GM12878 (cell line): ENCODE measurements at regions not wholly inside any gene's neighbourhood (a gene's known extent, or its start where the extent isn't known, plus 50 kb on each side); places are given as distances from the start of the nearest gene placed in this dataset.

Experiments
- ATAC-seq: fragments of 200-7000 bp; cut with Tn5 transposase; 3 replicates; pipeline ENCODE4 v1.9.1; 2020; ENCODE audit warnings: mild to moderate bottlenecking, moderate library complexity
- BruUV-seq: library from RNA; stranded (reverse); fragments of 400-500 nt; replicated peaks from 2 replicates; lab custom pipeline; 2021; lab: Mats Ljungman, UMichigan
- CTCF ChIA-PET: fragments of 300-600 bp; sonication (Branson Sonifier 250); formaldehyde crosslinking; extraction: SDS; loops from one replicate; lab custom pipeline; 2021; ENCODE audit warnings: inconsistent platforms; lab: Yijun Ruan, JAX
- POLR2A ChIA-PET: fragments of 350-600 bp; formaldehyde crosslinking; extraction: SDS; loops from one replicate; lab custom pipeline; 2021; ENCODE audit warnings: inconsistent platforms; lab: Charles Lee
- RAD21 ChIA-PET: fragments of 300-600 bp; sonication (Branson Sonifier 250); formaldehyde crosslinking; loops from one replicate; lab custom pipeline; 2023; ENCODE audit warnings: antibody characterized with exemption; ENCODE audit not compliant: unreplicated experiment; lab: Charles Lee
- SMC1A ChIA-PET: fragments of 300-600 bp; sonication (Branson Sonifier 250); formaldehyde crosslinking; loops from one replicate; lab custom pipeline; 2023; ENCODE audit not compliant: unreplicated experiment, uncharacterized antibody; lab: Charles Lee
- DNase-seq: peaks from one replicate; pipeline ENCODE4 v3.0.0-alpha.2; 2011; ENCODE audit warnings: low read depth, low spot score
- FAIRE-seq: peaks from 3 replicates; lab custom pipeline; 2011; peaks lifted over from hg19 to GRCh38; lab: Jason Lieb, UNC
- H2AFZ ChIP-seq: 2 replicates; pipeline ENCODE4 v1.6.0; 2011; ENCODE audit warnings: low read depth, low read length, control low read depth; ENCODE audit not compliant: control insufficient read depth
- H3K27ac ChIP-seq: 2 replicates; pipeline ENCODE4 v1.5.1; 2011; ENCODE audit warnings: control low read depth; ENCODE audit not compliant: control insufficient read depth, insufficient read depth
- H3K27me3 ChIP-seq, 2 experiments: replicated peaks in 1 of 2; 2 replicates each; pipeline versions ENCODE4 v1.6.0 to v1.6.1; 2011; ENCODE audit warnings: low read length in 1 of 2; ENCODE audit not compliant: control insufficient read depth in 2 of 2, insufficient read depth in 2 of 2
- H3K36me3 ChIP-seq, 2 experiments: 2 replicates each; pipeline ENCODE4 v1.5.1; 2011; ENCODE audit warnings: low read length in 1 of 2; ENCODE audit not compliant: control insufficient read depth in 2 of 2, insufficient read depth in 2 of 2
- H3K4me1 ChIP-seq: 2 replicates; pipeline ENCODE4 v1.6.1; 2011; ENCODE audit warnings: mild to moderate bottlenecking, low read length, moderate library complexity, mixed read lengths; ENCODE audit not compliant: control insufficient read depth, insufficient read depth
- H3K4me2 ChIP-seq: 2 replicates; pipeline ENCODE4 v1.6.0; 2011; ENCODE audit warnings: control low read depth; ENCODE audit not compliant: control insufficient read depth, insufficient read depth
- H3K4me3 ChIP-seq: fragments of 200-600 bp; sonication (generic); 2 replicates; pipeline ENCODE4 v1.5.1; 2016
- H3K79me2 ChIP-seq: 2 replicates; pipeline ENCODE4 v1.6.0; 2011; ENCODE audit warnings: low read length; ENCODE audit not compliant: control insufficient read depth, insufficient read depth
- H3K9ac ChIP-seq: 2 replicates; pipeline ENCODE4 v1.8.0; 2011; ENCODE audit warnings: low read length, control low read depth, mixed read lengths; ENCODE audit not compliant: control insufficient read depth, insufficient read depth
- H3K9me3 ChIP-seq: replicated peaks from 3 replicates; pipeline ENCODE4 v1.5.1; 2011; ENCODE audit warnings: mild to moderate bottlenecking, low read length; ENCODE audit not compliant: control insufficient read depth, insufficient read depth
- H4K20me1 ChIP-seq: 2 replicates; pipeline ENCODE4 v1.6.0; 2011; ENCODE audit not compliant: control insufficient read depth, insufficient read depth
- EGR1 ChIP-seq, 2 experiments: IDR thresholded peaks; 1 replicate in 1 of 2; 2 replicates in 1 of 2; pipeline ENCODE4 v1.6.1; 2011 to 2012; ENCODE audit warnings: low read depth in 2 of 2, low read length in 2 of 2, borderline replicate concordance in 1 of 2, mild to moderate bottlenecking in 1 of 2, moderate library complexity in 1 of 2
- GABPA ChIP-seq: IDR thresholded peaks from 2 replicates; pipeline ENCODE4 v1.6.1; 2014; ENCODE audit warnings: antibody characterized with exemption, low read depth, mild to moderate bottlenecking, inconsistent platforms
- IKZF2 ChIP-seq, 2 experiments: fragments of 450-650 bp; IDR thresholded peaks; 2 replicates each; pipeline ENCODE4 v1.6.1; 2017; ENCODE audit warnings: mild to moderate bottlenecking in 2 of 2, moderate library complexity in 2 of 2
- RAD51 ChIP-seq: fragments of 450-650 bp; IDR thresholded peaks from 2 replicates; pipeline ENCODE4 v1.6.1; 2016; ENCODE audit warnings: moderate library complexity, mild to moderate bottlenecking, inconsistent platforms
- RB1 ChIP-seq: fragments of 450-650 bp; formaldehyde crosslinking; IDR thresholded peaks from 2 replicates; pipeline ENCODE4 v1.6.1; 2017; ENCODE audit warnings: mild to moderate bottlenecking, borderline replicate concordance
- RELB ChIP-seq: fragments of 450-650 bp; IDR thresholded peaks from 2 replicates; pipeline ENCODE4 v1.6.1; 2017; ENCODE audit warnings: low read depth, mild to moderate bottlenecking, moderate library complexity
- STAT1 ChIP-seq: fragments of 450-650 bp; conservative IDR thresholded peaks from 2 replicates; pipeline ENCODE4 v1.6.1; 2014; ENCODE audit warnings: antibody characterized with exemption, mild to moderate bottlenecking
- YY1 ChIP-seq: IDR thresholded peaks from 2 replicates; pipeline ENCODE4 v1.6.1; 2011; ENCODE audit warnings: low read depth, mild to moderate bottlenecking, low read length
- ZBTB40 ChIP-seq: fragments of 450-650 bp; IDR thresholded peaks from 2 replicates; pipeline ENCODE4 v1.6.1; 2016; ENCODE audit warnings: mild to moderate bottlenecking, moderate library complexity, borderline replicate concordance
- ZNF622 ChIP-seq: fragments of 450-650 bp; IDR thresholded peaks from 2 replicates; pipeline ENCODE4 v1.6.1; 2017; ENCODE audit warnings: mild to moderate bottlenecking, inconsistent platforms
- WGBS: methylation state at CpG from one replicate; pipeline ENCODE4 v1.1.6; 2016; ENCODE audit warnings: low lambda C conversion rate; ENCODE audit not compliant: insufficient replicate concordance, insufficient coverage; ENCODE audit errors: missing lambda C conversion rate; 5-methylcytosine and 5-hydroxymethylcytosine counted together
- in situ Hi-C: fragments of 300-500 bp; cut with MboI; formaldehyde crosslinking; loops from 9 replicates; pipeline ENCODE4 v1.14.3; 2018; ENCODE audit warnings: mixed read lengths
- intact Hi-C: fragments of 100-400 bp; cut with micrococcal nuclease; formaldehyde crosslinking; loops from one replicate; pipeline ENCODE4 v1.14.2; 2022; ENCODE audit not compliant: unreplicated experiment
- TF ChIP-seq, protein P1 (sequence below): IDR thresholded peaks from 2 replicates; pipeline ENCODE4 v1.6.1; 2011; ENCODE audit warnings: low read depth, low read length, improper control_type of control experiment, borderline replicate concordance
- TF ChIP-seq, protein P2 (sequence below): fragments of 450-650 bp; formaldehyde crosslinking; IDR thresholded peaks from 2 replicates; pipeline ENCODE4 v1.5.0; 2022; ENCODE audit warnings: mild to moderate bottlenecking, missing genetic modification characterization
- TF ChIP-seq, protein P3 (sequence below): fragments of 450-650 bp; IDR thresholded peaks from 2 replicates; pipeline ENCODE4 v1.6.1; 2014; ENCODE audit warnings: mild to moderate bottlenecking

DNA sequence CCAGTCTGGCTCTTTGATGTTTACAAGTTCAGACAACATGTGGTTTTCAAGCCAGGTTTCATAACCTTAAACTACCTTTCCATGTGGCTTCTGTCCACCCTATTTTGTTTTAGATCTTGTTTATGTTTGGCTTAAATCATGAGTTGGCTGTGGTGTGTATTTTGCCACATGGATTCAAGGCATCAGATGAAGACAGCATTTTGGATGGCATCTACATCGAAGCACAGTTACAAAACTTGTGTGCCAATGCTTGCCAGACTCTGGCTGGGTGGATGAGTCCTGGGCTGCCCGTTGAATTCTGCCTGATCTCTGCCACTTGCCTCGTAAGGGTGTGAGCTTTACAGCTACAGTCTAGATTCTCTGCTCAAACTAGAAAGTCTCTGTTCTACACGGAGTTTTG, 335.3 kb downstream of the MYCN start:
- no peak overlapping the region for H3K4me3 ChIP-seq
- H3K9me3 ChIP-seq: no peaks in the 10 kb centered on the region
- H3K36me3 ChIP-seq: no peaks in the 10 kb centered on the region
- no peak overlapping the region for H2AFZ ChIP-seq
- no peak overlapping the region for H3K9ac ChIP-seq
- H3K27ac ChIP-seq: no peak overlapping the region
- ChIA-PET CTCF (no interaction called here), POLR2A (no interaction called here), SMC1A (no interaction called here), RAD21 (no interaction called here)
- no peaks in the 10 kb centered on the region for H3K27me3 ChIP-seq
- no peaks in the 10 kb centered on the region for H4K20me1 ChIP-seq
- no peak for ATAC-seq
- in situ Hi-C loops: no loop called here
- FAIRE-seq: no peak
- no peak overlapping the region for H3K4me2 ChIP-seq
- no peak for DNase-seq
- BruUV-seq: no TSS peak
- H3K79me2 ChIP-seq: no peaks in the 10 kb centered on the region
- H3K4me1 ChIP-seq: no peaks in the 10 kb centered on the region
- no peak for TF ChIP-seq RELB
- TF ChIP-seq ZNF622: no peak
- no peak for TF ChIP-seq STAT1
- no peak for TF ChIP-seq EGR1 (IDR thresholded peaks at IDR 0.05; ENCODE audit: borderline replicate concordance in 1 of 2, low read depth in 2 of 2, low read length in 2 of 2)
- TF ChIP-seq, protein P1, sequence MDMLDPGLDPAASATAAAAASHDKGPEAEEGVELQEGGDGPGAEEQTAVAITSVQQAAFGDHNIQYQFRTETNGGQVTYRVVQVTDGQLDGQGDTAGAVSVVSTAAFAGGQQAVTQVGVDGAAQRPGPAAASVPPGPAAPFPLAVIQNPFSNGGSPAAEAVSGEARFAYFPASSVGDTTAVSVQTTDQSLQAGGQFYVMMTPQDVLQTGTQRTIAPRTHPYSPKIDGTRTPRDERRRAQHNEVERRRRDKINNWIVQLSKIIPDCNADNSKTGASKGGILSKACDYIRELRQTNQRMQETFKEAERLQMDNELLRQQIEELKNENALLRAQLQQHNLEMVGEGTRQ: no peak
- no peak for TF ChIP-seq RB1
- TF ChIP-seq IKZF2 (IDR thresholded peaks at IDR 0.05): no peak
- TF ChIP-seq YY1: no peak
- no peak for TF ChIP-seq GABPA
- TF ChIP-seq, protein P2, sequence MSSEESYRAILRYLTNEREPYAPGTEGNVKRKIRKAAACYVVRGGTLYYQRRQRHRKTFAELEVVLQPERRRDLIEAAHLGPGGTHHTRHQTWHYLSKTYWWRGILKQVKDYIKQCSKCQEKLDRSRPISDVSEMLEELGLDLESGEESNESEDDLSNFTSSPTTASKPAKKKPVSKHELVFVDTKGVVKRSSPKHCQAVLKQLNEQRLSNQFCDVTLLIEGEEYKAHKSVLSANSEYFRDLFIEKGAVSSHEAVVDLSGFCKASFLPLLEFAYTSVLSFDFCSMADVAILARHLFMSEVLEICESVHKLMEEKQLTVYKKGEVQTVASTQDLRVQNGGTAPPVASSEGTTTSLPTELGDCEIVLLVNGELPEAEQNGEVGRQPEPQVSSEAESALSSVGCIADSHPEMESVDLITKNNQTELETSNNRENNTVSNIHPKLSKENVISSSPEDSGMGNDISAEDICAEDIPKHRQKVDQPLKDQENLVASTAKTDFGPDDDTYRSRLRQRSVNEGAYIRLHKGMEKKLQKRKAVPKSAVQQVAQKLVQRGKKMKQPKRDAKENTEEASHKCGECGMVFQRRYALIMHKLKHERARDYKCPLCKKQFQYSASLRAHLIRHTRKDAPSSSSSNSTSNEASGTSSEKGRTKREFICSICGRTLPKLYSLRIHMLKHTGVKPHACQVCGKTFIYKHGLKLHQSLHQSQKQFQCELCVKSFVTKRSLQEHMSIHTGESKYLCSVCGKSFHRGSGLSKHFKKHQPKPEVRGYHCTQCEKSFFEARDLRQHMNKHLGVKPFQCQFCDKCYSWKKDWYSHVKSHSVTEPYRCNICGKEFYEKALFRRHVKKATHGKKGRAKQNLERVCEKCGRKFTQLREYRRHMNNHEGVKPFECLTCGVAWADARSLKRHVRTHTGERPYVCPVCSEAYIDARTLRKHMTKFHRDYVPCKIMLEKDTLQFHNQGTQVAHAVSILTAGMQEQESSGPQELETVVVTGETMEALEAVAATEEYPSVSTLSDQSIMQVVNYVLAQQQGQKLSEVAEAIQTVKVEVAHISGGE (CRISPR knock-in tag): no peak
- TF ChIP-seq ZBTB40: no peak
- TF ChIP-seq RAD51: no peak
- TF ChIP-seq, protein P3, sequence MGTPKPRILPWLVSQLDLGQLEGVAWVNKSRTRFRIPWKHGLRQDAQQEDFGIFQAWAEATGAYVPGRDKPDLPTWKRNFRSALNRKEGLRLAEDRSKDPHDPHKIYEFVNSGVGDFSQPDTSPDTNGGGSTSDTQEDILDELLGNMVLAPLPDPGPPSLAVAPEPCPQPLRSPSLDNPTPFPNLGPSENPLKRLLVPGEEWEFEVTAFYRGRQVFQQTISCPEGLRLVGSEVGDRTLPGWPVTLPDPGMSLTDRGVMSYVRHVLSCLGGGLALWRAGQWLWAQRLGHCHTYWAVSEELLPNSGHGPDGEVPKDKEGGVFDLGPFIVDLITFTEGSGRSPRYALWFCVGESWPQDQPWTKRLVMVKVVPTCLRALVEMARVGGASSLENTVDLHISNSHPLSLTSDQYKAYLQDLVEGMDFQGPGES: no peak
- TF ChIP-seq, all 136 proteins: peak for 0
- 4% methylated on average over 4 of the region's 4 CpGs for WGBS
- intact Hi-C loops: no loop called here
